Right lobe of liver (tissue), 4 donors: ENCODE measurements at regions not wholly inside any gene's neighbourhood (a gene's known extent, or its start where the extent isn't known, plus 50 kb on each side); places are given as distances from the start of the nearest gene placed in this dataset.

Experiments
- POLR2A ChIP-seq: fragments of 450-650 bp; IDR thresholded peaks from one replicate; pipeline ENCODE4 v1.6.1; 2017; ENCODE audit warnings: antibody characterized with exemption, mild to moderate bottlenecking
- TF ChIP-seq, protein P1 (sequence below), 4 donors: fragments of 200-600 bp in 3 of 4; fragments of 450-650 bp in 1 of 4; IDR thresholded peaks; one replicate each; pipeline versions ENCODE4 v1.5.1 to v1.8.0; 2016 to 2022; ENCODE audit warnings: antibody characterized with exemption in 4 of 4, mild to moderate bottlenecking in 2 of 4
- donor health status: DM: no; HTN: no; CAD: no.
- donor health status: DM: no; HTN: no; CAD: no.
- donor health status: DM: no; HTN: yes; CAD: no.

DNA sequence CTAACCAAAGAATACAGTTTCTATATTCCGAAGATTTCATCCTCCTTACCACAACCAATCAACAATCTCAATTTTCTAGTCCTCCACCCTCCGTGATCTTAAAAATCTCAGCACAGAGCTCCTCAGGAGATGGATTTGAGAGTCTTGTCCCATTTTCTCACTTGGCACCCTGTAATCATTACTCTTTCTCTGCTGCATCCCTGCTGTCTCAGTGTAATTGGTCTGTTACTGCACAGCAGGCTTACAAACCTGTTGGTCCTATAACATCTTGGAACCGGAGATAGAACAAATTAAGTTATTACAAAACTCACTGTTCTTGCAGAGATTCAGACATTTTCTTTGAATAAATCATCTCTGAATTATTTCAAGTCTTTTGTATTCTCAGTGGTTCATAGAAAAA is 1227.2 kb downstream of the JRKL start:
- TF ChIP-seq POLR2A = no peak
- TF ChIP-seq, protein P1, sequence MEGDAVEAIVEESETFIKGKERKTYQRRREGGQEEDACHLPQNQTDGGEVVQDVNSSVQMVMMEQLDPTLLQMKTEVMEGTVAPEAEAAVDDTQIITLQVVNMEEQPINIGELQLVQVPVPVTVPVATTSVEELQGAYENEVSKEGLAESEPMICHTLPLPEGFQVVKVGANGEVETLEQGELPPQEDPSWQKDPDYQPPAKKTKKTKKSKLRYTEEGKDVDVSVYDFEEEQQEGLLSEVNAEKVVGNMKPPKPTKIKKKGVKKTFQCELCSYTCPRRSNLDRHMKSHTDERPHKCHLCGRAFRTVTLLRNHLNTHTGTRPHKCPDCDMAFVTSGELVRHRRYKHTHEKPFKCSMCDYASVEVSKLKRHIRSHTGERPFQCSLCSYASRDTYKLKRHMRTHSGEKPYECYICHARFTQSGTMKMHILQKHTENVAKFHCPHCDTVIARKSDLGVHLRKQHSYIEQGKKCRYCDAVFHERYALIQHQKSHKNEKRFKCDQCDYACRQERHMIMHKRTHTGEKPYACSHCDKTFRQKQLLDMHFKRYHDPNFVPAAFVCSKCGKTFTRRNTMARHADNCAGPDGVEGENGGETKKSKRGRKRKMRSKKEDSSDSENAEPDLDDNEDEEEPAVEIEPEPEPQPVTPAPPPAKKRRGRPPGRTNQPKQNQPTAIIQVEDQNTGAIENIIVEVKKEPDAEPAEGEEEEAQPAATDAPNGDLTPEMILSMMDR (IDR thresholded peaks at IDR 0.05) = no peak
